H1 (cell line): ENCODE measurements at regions not wholly inside any gene's neighbourhood (a gene's known extent, or its start where the extent isn't known, plus 50 kb on each side); places are given as distances from the start of the nearest gene placed in this dataset.

Source experiments
- MAX ChIP-seq: IDR thresholded peaks from 2 replicates; pipeline ENCODE4 v1.6.1; 2012; ENCODE audit warnings: inconsistent platforms
- RBBP5 ChIP-seq: IDR thresholded peaks from 2 replicates; pipeline ENCODE4 v1.7.1; 2012; ENCODE audit warnings: low read depth, mild to moderate bottlenecking, inconsistent platforms, low read length, moderate library complexity, borderline replicate concordance
- RFX5 ChIP-seq: IDR thresholded peaks from 2 replicates; pipeline ENCODE4 v1.6.1; 2011; ENCODE audit warnings: low read depth, low read length, improper control_type of control experiment, borderline replicate concordance
- TF ChIP-seq, protein P1 (sequence below): fragments of 300-600 bp; sonication (generic); IDR thresholded peaks from 2 replicates; pipeline ENCODE4 v1.7.1; 2012; ENCODE audit warnings: low read length, moderate library complexity, mild to moderate bottlenecking, inconsistent platforms; ENCODE audit not compliant: insufficient replicate concordance

- TF ChIP-seq, protein P1, sequence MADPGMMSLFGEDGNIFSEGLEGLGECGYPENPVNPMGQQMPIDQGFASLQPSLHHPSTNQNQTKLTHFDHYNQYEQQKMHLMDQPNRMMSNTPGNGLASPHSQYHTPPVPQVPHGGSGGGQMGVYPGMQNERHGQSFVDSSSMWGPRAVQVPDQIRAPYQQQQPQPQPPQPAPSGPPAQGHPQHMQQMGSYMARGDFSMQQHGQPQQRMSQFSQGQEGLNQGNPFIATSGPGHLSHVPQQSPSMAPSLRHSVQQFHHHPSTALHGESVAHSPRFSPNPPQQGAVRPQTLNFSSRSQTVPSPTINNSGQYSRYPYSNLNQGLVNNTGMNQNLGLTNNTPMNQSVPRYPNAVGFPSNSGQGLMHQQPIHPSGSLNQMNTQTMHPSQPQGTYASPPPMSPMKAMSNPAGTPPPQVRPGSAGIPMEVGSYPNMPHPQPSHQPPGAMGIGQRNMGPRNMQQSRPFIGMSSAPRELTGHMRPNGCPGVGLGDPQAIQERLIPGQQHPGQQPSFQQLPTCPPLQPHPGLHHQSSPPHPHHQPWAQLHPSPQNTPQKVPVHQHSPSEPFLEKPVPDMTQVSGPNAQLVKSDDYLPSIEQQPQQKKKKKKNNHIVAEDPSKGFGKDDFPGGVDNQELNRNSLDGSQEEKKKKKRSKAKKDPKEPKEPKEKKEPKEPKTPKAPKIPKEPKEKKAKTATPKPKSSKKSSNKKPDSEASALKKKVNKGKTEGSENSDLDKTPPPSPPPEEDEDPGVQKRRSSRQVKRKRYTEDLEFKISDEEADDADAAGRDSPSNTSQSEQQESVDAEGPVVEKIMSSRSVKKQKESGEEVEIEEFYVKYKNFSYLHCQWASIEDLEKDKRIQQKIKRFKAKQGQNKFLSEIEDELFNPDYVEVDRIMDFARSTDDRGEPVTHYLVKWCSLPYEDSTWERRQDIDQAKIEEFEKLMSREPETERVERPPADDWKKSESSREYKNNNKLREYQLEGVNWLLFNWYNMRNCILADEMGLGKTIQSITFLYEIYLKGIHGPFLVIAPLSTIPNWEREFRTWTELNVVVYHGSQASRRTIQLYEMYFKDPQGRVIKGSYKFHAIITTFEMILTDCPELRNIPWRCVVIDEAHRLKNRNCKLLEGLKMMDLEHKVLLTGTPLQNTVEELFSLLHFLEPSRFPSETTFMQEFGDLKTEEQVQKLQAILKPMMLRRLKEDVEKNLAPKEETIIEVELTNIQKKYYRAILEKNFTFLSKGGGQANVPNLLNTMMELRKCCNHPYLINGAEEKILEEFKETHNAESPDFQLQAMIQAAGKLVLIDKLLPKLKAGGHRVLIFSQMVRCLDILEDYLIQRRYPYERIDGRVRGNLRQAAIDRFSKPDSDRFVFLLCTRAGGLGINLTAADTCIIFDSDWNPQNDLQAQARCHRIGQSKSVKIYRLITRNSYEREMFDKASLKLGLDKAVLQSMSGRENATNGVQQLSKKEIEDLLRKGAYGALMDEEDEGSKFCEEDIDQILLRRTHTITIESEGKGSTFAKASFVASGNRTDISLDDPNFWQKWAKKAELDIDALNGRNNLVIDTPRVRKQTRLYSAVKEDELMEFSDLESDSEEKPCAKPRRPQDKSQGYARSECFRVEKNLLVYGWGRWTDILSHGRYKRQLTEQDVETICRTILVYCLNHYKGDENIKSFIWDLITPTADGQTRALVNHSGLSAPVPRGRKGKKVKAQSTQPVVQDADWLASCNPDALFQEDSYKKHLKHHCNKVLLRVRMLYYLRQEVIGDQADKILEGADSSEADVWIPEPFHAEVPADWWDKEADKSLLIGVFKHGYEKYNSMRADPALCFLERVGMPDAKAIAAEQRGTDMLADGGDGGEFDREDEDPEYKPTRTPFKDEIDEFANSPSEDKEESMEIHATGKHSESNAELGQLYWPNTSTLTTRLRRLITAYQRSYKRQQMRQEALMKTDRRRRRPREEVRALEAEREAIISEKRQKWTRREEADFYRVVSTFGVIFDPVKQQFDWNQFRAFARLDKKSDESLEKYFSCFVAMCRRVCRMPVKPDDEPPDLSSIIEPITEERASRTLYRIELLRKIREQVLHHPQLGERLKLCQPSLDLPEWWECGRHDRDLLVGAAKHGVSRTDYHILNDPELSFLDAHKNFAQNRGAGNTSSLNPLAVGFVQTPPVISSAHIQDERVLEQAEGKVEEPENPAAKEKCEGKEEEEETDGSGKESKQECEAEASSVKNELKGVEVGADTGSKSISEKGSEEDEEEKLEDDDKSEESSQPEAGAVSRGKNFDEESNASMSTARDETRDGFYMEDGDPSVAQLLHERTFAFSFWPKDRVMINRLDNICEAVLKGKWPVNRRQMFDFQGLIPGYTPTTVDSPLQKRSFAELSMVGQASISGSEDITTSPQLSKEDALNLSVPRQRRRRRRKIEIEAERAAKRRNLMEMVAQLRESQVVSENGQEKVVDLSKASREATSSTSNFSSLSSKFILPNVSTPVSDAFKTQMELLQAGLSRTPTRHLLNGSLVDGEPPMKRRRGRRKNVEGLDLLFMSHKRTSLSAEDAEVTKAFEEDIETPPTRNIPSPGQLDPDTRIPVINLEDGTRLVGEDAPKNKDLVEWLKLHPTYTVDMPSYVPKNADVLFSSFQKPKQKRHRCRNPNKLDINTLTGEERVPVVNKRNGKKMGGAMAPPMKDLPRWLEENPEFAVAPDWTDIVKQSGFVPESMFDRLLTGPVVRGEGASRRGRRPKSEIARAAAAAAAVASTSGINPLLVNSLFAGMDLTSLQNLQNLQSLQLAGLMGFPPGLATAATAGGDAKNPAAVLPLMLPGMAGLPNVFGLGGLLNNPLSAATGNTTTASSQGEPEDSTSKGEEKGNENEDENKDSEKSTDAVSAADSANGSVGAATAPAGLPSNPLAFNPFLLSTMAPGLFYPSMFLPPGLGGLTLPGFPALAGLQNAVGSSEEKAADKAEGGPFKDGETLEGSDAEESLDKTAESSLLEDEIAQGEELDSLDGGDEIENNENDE, result no peak
- TF ChIP-seq RFX5, result no peak
- no peak for TF ChIP-seq MAX
- no peak for TF ChIP-seq RBBP5
- TF ChIP-seq, all 59 proteins: peak for 0
Observed at GRCh38 chr4:181372014-181372413, 871.2 kb upstream of the TENM3 start (continued).
